ENCODE measurements at regions not wholly inside any gene's neighbourhood (a gene's known extent, or its start where the extent isn't known, plus 50 kb on each side); places are given as distances from the start of the nearest gene placed in this dataset.
"Not testable (repeated sequence)": the region's sequence is repeated elsewhere in the genome, so short reads cannot be mapped to it uniquely, and the experiment has no call there.

- Histone ChIP-seq H3K27me3 (replicated peaks in 1 of 2; ENCODE audit: control insufficient read depth in 2 of 2, insufficient read depth in 2 of 2, low read length in 1 of 2) (no peaks in the 10 kb centered on the region), H3K9me3 (replicated peaks; ENCODE audit: control insufficient read depth, insufficient read depth, low read length) (no peaks in the 10 kb centered on the region; the same call in 2 of the 3 replicates), H3K27ac (ENCODE audit: control insufficient read depth, insufficient read depth) (no peak overlapping the region), H3K9ac (ENCODE audit: control insufficient read depth, insufficient read depth, low read length) (no peak overlapping the region), H3K4me3 (no peak overlapping the region), H3K4me2 (ENCODE audit: control insufficient read depth, insufficient read depth) (no peak overlapping the region), H2AFZ (ENCODE audit: control insufficient read depth, low read depth, low read length) (no peak overlapping the region), H3K79me2 (ENCODE audit: control insufficient read depth, insufficient read depth, low read length) (no peaks in the 10 kb centered on the region), H3K4me1 (ENCODE audit: control insufficient read depth, insufficient read depth, low read length) (no peaks in the 10 kb centered on the region), H4K20me1 (ENCODE audit: control insufficient read depth, insufficient read depth) (no peaks in the 10 kb centered on the region), H3K36me3 (ENCODE audit: control insufficient read depth in 2 of 2, insufficient read depth in 2 of 2, low read length in 1 of 2) (no peaks in the 10 kb centered on the region)
- intact Hi-C loops (cut with micrococcal nuclease; ENCODE audit: unreplicated experiment) (no loop called here), in situ Hi-C loops (cut with MboI) (no loop called here)
- FAIRE-seq = no peak
- ChIA-PET RAD21 (ENCODE audit: unreplicated experiment) (no interaction called here), CTCF (no interaction called here), SMC1A (ENCODE audit: uncharacterized antibody, unreplicated experiment) (no interaction called here), POLR2A (no interaction called here)
- no peak for TF ChIP-seq WRNIP1 (IDR thresholded peaks at IDR 0.05; ENCODE audit: borderline replicate concordance, low read depth, low read length)
- no peak for TF ChIP-seq NR2C1 (IDR thresholded peaks at IDR 0.05)
- TF ChIP-seq, protein P1, sequence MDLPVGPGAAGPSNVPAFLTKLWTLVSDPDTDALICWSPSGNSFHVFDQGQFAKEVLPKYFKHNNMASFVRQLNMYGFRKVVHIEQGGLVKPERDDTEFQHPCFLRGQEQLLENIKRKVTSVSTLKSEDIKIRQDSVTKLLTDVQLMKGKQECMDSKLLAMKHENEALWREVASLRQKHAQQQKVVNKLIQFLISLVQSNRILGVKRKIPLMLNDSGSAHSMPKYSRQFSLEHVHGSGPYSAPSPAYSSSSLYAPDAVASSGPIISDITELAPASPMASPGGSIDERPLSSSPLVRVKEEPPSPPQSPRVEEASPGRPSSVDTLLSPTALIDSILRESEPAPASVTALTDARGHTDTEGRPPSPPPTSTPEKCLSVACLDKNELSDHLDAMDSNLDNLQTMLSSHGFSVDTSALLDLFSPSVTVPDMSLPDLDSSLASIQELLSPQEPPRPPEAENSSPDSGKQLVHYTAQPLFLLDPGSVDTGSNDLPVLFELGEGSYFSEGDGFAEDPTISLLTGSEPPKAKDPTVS (IDR thresholded peaks at IDR 0.05; ENCODE audit: low read depth, low read length) = no peak
- TF ChIP-seq MTA3 (IDR thresholded peaks at IDR 0.05; ENCODE audit: borderline replicate concordance, low read length) = no peak
- TF ChIP-seq PAX8 (IDR thresholded peaks at IDR 0.05) = no peak
- no peak for TF ChIP-seq TBL1XR1 (IDR thresholded peaks at IDR 0.05; ENCODE audit: low read depth, low read length)
- no peak for TF ChIP-seq RUNX3 (IDR thresholded peaks at IDR 0.05; ENCODE audit: low read length)
- TF ChIP-seq SMAD5 (IDR thresholded peaks at IDR 0.05; ENCODE audit: low read depth) = no peak
- no peak for TF ChIP-seq HDAC2 (IDR thresholded peaks at IDR 0.05)
- no peak for TF ChIP-seq RFX5 (IDR thresholded peaks at IDR 0.05; ENCODE audit: low read depth, low read length)
- no peak for ATAC-seq
- no TSS peak for BruUV-seq (replicated peaks)
- no peak for DNase-seq (ENCODE audit: low read depth, low spot score)
Measured at GRCh38 chr4:104577405-104577804, 82.7 kb upstream of the CXXC4 start.

- in situ Hi-C loops (cut with MboI); FAIRE-seq: not testable (repeated sequence)
- 73% methylated on average over 9 of the region's 16 CpGs for WGBS (ENCODE audit: insufficient coverage, insufficient replicate concordance, low lambda C conversion rate, missing lambda C conversion rate)
Measured at GRCh38 chr4:104581476-104581875, 86.8 kb upstream of the CXXC4 start.

GRCh38 chr4:104582056-104582455, 87.4 kb upstream of the CXXC4 start:
- POLR2A ChIA-PET; H3K36me3 ChIP-seq (ENCODE audit: control insufficient read depth in 2 of 2, insufficient read depth in 2 of 2, low read length in 1 of 2); DNase-seq (ENCODE audit: low read depth, low spot score); H3K4me3 ChIP-seq; SMC1A ChIA-PET (ENCODE audit: uncharacterized antibody, unreplicated experiment); FAIRE-seq; H3K27me3 ChIP-seq (replicated peaks in 1 of 2; ENCODE audit: control insufficient read depth in 2 of 2, insufficient read depth in 2 of 2, low read length in 1 of 2); H2AFZ ChIP-seq (ENCODE audit: control insufficient read depth, low read depth, low read length); RAD21 ChIA-PET (ENCODE audit: unreplicated experiment); H3K79me2 ChIP-seq (ENCODE audit: control insufficient read depth, insufficient read depth, low read length); H3K27ac ChIP-seq (ENCODE audit: control insufficient read depth, insufficient read depth); H3K4me2 ChIP-seq (ENCODE audit: control insufficient read depth, insufficient read depth); H3K4me1 ChIP-seq (ENCODE audit: control insufficient read depth, insufficient read depth, low read length); H4K20me1 ChIP-seq (ENCODE audit: control insufficient read depth, insufficient read depth); H3K9me3 ChIP-seq (replicated peaks; ENCODE audit: control insufficient read depth, insufficient read depth, low read length); in situ Hi-C loops (cut with MboI); intact Hi-C loops (cut with micrococcal nuclease; ENCODE audit: unreplicated experiment); CTCF ChIA-PET; ATAC-seq; H3K9ac ChIP-seq (ENCODE audit: control insufficient read depth, insufficient read depth, low read length); BruUV-seq (replicated peaks): not testable (repeated sequence)
- WGBS (ENCODE audit: insufficient coverage, insufficient replicate concordance, low lambda C conversion rate, missing lambda C conversion rate) = 94% methylated on average over 18 of the region's 27 CpGs

More at GRCh38 chr4:104581476-104581875, 86.8 kb upstream of the CXXC4 start:
- intact Hi-C loops (cut with micrococcal nuclease; ENCODE audit: unreplicated experiment); DNase-seq (ENCODE audit: low read depth, low spot score); H3K4me2 ChIP-seq (ENCODE audit: control insufficient read depth, insufficient read depth); H3K9me3 ChIP-seq (replicated peaks; ENCODE audit: control insufficient read depth, insufficient read depth, low read length); H3K79me2 ChIP-seq (ENCODE audit: control insufficient read depth, insufficient read depth, low read length); CTCF ChIA-PET; H3K36me3 ChIP-seq (ENCODE audit: control insufficient read depth in 2 of 2, insufficient read depth in 2 of 2, low read length in 1 of 2); H3K27me3 ChIP-seq (replicated peaks in 1 of 2; ENCODE audit: control insufficient read depth in 2 of 2, insufficient read depth in 2 of 2, low read length in 1 of 2); POLR2A ChIA-PET; RAD21 ChIA-PET (ENCODE audit: unreplicated experiment); H3K27ac ChIP-seq (ENCODE audit: control insufficient read depth, insufficient read depth); BruUV-seq (replicated peaks); H3K4me3 ChIP-seq; ATAC-seq; SMC1A ChIA-PET (ENCODE audit: uncharacterized antibody, unreplicated experiment); H3K9ac ChIP-seq (ENCODE audit: control insufficient read depth, insufficient read depth, low read length); H2AFZ ChIP-seq (ENCODE audit: control insufficient read depth, low read depth, low read length); H4K20me1 ChIP-seq (ENCODE audit: control insufficient read depth, insufficient read depth); H3K4me1 ChIP-seq (ENCODE audit: control insufficient read depth, insufficient read depth, low read length): not testable (repeated sequence)

Data from GM12878 (cell line).